PC-3 (cell line): ENCODE measurements at regions not wholly inside any gene's neighbourhood (a gene's known extent, or its start where the extent isn't known, plus 50 kb on each side); places are given as distances from the start of the nearest gene placed in this dataset.
"Not testable (repeated sequence)": the region's sequence is repeated elsewhere in the genome, so short reads cannot be mapped to it uniquely, and the experiment has no call there.

ENCODE experiments used
- ATAC-seq: fragments of 200-7000 bp; cut with Tn5 transposase; 2 replicates; pipeline ENCODE4 v1.9.1; 2020; ENCODE audit warnings: mild to moderate bottlenecking, moderate library complexity
- BruUV-seq: library from RNA; stranded (reverse); fragments of 400-500 nt; replicated peaks from 2 replicates; lab custom pipeline; 2021; lab: Mats Ljungman, UMichigan
- CTCF ChIA-PET: fragments of 300-600 bp; sonication (Branson Sonifier 250); formaldehyde crosslinking; loops from one replicate; lab custom pipeline; 2022; ENCODE audit warnings: antibody characterized with exemption; lab: Charles Lee
- POLR2A ChIA-PET: fragments of 300-600 bp; sonication (Branson Sonifier 250); formaldehyde crosslinking; loops from one replicate; lab custom pipeline; 2022; ENCODE audit warnings: antibody characterized with exemption; ENCODE audit not compliant: unreplicated experiment; lab: Charles Lee
- DNase-seq: peaks from one replicate; pipeline ENCODE4 v3.0.0-alpha.2; 2015
- H2AFZ ChIP-seq: fragments of 300-600 bp; sonication (generic); 2 replicates; pipeline ENCODE4 v1.6.0; 2016; ENCODE audit warnings: antibody characterized with exemption, low read length
- H3F3A ChIP-seq: fragments of 300-600 bp; sonication (generic); one replicate; pipeline ENCODE4 v1.6.0; 2017; ENCODE audit warnings: antibody characterized with exemption, low read length, control low read depth, mild to moderate bottlenecking; ENCODE audit not compliant: unreplicated experiment
- H3K27ac ChIP-seq: fragments of 300-600 bp; sonication (generic); 2 replicates; pipeline ENCODE4 v1.5.1; 2016; ENCODE audit warnings: mild to moderate bottlenecking, low read length
- H3K27me3 ChIP-seq: fragments of 300-600 bp; sonication (generic); 2 replicates; pipeline ENCODE4 v1.6.1; 2016; ENCODE audit warnings: low read length, mixed read lengths
- H3K36me3 ChIP-seq: fragments of 300-600 bp; sonication (generic); 2 replicates; pipeline ENCODE4 v1.6.1; 2016; ENCODE audit warnings: low read depth, mixed run types, low read length, mixed read lengths
- H3K4me1 ChIP-seq: fragments of 300-600 bp; sonication (generic); 2 replicates; pipeline ENCODE4 v1.5.1; 2016; ENCODE audit warnings: low read length; ENCODE audit not compliant: insufficient read depth
- H3K4me2 ChIP-seq: fragments of 300-600 bp; sonication (generic); 2 replicates; pipeline ENCODE4 v1.6.0; 2016; ENCODE audit warnings: low read length
- H3K4me3 ChIP-seq: fragments of 300-600 bp; sonication (generic); 2 replicates; pipeline ENCODE4 v1.5.1; 2016; ENCODE audit warnings: mild to moderate bottlenecking, low read length, mixed read lengths
- H3K79me2 ChIP-seq: fragments of 300-600 bp; sonication (generic); 2 replicates; pipeline ENCODE4 v1.6.1; 2017; ENCODE audit warnings: low read length, mixed read lengths
- H3K9ac ChIP-seq: fragments of 300-600 bp; sonication (generic); 2 replicates; pipeline ENCODE4 v1.6.0; 2016; ENCODE audit warnings: mild to moderate bottlenecking, low read length
- H3K9me2 ChIP-seq: fragments of 300-600 bp; sonication (generic); replicated peaks from 2 replicates; pipeline ENCODE4 v1.6.1; 2016; ENCODE audit warnings: mixed run types, low read length, mixed read lengths
- H3K9me3 ChIP-seq: fragments of 300-600 bp; sonication (generic); 2 replicates; pipeline ENCODE4 v1.6.1; 2016; ENCODE audit warnings: low read length, mixed read lengths
- H4K20me1 ChIP-seq: fragments of 300-600 bp; sonication (generic); 2 replicates; pipeline ENCODE4 v1.6.1; 2016; ENCODE audit warnings: low read length, mixed read lengths
- EZH2 ChIP-seq: fragments of 300-600 bp; sonication (generic); IDR thresholded peaks from one replicate; pipeline ENCODE4 v1.6.1; 2017; ENCODE audit warnings: antibody characterized with exemption, mild to moderate bottlenecking, low read length; ENCODE audit not compliant: unreplicated experiment
- EZH2phosphoT487 ChIP-seq: fragments of 300-600 bp; sonication (generic); IDR thresholded peaks from 2 replicates; pipeline ENCODE4 v1.6.1; 2018; ENCODE audit warnings: mild to moderate bottlenecking, antibody characterized with exemption, low read length, borderline replicate concordance
- intact Hi-C: fragments of 100-400 bp; cut with micrococcal nuclease; formaldehyde crosslinking; loops from 2 replicates; pipeline ENCODE4 v1.9.0; 2023
- TF ChIP-seq, protein P1 (sequence below): fragments of 300-600 bp; sonication (generic); conservative IDR thresholded peaks from 2 replicates; pipeline ENCODE4 v1.5.1; 2017; ENCODE audit warnings: antibody characterized with exemption, low read depth, mild to moderate bottlenecking, low read length

GRCh38 chr10:95133016-95133752 is 60.9 kb upstream of the ACSM6 start:
- ATAC-seq (peak; percentile 62), DNase-seq (peak; percentile 82)
- H2AFZ ChIP-seq, result no peak overlapping the region
- no peak overlapping the region for H3K4me3 ChIP-seq
- ChIA-PET POLR2A (no interaction called here), CTCF (interaction anchor here (1.0 kb wide), 1 partner anchor 68 kb away, joined by 3 read pairs; no protein-coding TSS in a partner anchor)
- H3K9ac ChIP-seq, result no peak overlapping the region
- no peaks in the 10 kb centered on the region for H3F3A ChIP-seq
- H3K9me3 ChIP-seq, result no peaks in the 10 kb centered on the region
- no TSS peak for BruUV-seq
- no peaks in the 10 kb centered on the region for H4K20me1 ChIP-seq
- no peaks in the 10 kb centered on the region for H3K9me2 ChIP-seq
- no peak overlapping the region for H3K4me2 ChIP-seq
- no peak for TF ChIP-seq EZH2
- TF ChIP-seq, protein P1, sequence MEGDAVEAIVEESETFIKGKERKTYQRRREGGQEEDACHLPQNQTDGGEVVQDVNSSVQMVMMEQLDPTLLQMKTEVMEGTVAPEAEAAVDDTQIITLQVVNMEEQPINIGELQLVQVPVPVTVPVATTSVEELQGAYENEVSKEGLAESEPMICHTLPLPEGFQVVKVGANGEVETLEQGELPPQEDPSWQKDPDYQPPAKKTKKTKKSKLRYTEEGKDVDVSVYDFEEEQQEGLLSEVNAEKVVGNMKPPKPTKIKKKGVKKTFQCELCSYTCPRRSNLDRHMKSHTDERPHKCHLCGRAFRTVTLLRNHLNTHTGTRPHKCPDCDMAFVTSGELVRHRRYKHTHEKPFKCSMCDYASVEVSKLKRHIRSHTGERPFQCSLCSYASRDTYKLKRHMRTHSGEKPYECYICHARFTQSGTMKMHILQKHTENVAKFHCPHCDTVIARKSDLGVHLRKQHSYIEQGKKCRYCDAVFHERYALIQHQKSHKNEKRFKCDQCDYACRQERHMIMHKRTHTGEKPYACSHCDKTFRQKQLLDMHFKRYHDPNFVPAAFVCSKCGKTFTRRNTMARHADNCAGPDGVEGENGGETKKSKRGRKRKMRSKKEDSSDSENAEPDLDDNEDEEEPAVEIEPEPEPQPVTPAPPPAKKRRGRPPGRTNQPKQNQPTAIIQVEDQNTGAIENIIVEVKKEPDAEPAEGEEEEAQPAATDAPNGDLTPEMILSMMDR, result peak; percentile 82
- H3K36me3 ChIP-seq, result no peaks in the 10 kb centered on the region
- H3K4me1 ChIP-seq, result no peaks in the 10 kb centered on the region
- no peak overlapping the region for H3K27ac ChIP-seq
- intact Hi-C loops, result loop anchor here (1.0 to 2.0 kb wide), 3 partner anchors 50 to 230 kb away; no protein-coding TSS in a partner anchor
- H3K27me3 ChIP-seq, result no peaks in the 10 kb centered on the region
- H3K79me2 ChIP-seq, result no peaks in the 10 kb centered on the region

DNA sequence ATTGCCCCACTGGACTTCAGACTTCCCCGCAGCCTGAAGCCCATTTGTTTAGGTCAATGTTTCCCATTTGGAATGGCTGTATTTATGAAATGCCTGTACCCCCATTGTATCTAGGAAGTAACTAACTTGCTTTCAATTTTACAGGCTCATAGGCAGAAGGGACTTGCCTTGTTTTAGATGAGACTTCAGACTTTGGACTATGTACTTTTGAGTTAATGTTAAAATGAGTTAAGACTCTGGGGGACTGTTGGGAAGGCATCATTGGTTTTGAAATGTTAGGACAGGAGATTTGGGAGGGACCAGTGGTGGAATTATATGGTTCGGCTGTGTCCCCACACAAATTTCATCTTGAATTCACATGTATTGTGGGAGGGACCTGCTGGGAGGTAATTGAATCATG is 61.1 kb upstream of the CYP2C8 start:
- H3K27ac ChIP-seq, H3K4me1 ChIP-seq, H3K4me3 ChIP-seq, POLR2A ChIA-PET, DNase-seq, H2AFZ ChIP-seq, H3K9me2 ChIP-seq, ATAC-seq, H3F3A ChIP-seq, H3K36me3 ChIP-seq, H3K27me3 ChIP-seq, H3K9ac ChIP-seq, intact Hi-C loops, H3K79me2 ChIP-seq, H3K9me3 ChIP-seq, BruUV-seq, CTCF ChIA-PET, H4K20me1 ChIP-seq, H3K4me2 ChIP-seq: not testable (repeated sequence)

DNA sequence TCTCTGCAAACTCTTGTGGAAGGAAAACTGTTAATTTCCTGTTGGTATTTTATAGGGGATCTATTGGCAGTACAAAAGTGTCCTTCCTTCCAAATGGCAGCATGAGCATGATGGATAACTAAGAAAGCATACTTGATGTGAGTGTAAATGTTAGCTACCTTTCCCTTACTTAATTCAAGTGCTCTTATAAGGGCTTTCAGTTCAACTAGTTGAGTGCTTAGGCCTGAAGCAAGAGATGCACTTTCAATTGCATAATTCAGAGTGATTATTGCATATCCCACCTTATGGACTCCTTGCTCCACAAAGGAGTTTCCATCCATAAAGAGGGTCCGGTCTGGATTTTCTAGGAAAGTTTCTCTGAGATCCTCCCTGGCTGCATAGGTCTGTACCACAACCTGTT is 56.3 kb upstream of the CYP2C8 start:
- H3K9me3 ChIP-seq, result no peaks in the 10 kb centered on the region
- ChIA-PET POLR2A (interaction anchor here (0.6 kb wide), 1 partner anchor 520 kb away, joined by 5 read pairs; no protein-coding TSS in a partner anchor), CTCF (no interaction called here)
- H4K20me1 ChIP-seq, result no peaks in the 10 kb centered on the region
- no peaks in the 10 kb centered on the region for H3K9me2 ChIP-seq
- ATAC-seq, result no peak
- H3K27me3 ChIP-seq, result no peaks in the 10 kb centered on the region
- no peaks in the 10 kb centered on the region for H3F3A ChIP-seq
- H2AFZ ChIP-seq, result no peak overlapping the region
- no TSS peak for BruUV-seq
- no peaks in the 10 kb centered on the region for H3K79me2 ChIP-seq
- H3K36me3 ChIP-seq, result no peaks in the 10 kb centered on the region
- TF ChIP-seq, protein P1, result no peak
- no peak for TF ChIP-seq EZH2phosphoT487
- no peak for TF ChIP-seq EZH2
- no peak overlapping the region for H3K4me3 ChIP-seq
- no peak for DNase-seq
- no peak overlapping the region for H3K9ac ChIP-seq
- no peak overlapping the region for H3K4me2 ChIP-seq
- no peak overlapping the region for H3K27ac ChIP-seq
- intact Hi-C loops, result no loop called here
- no peaks in the 10 kb centered on the region for H3K4me1 ChIP-seq
